Forelimb muscle (tissue), 1 donor: ENCODE measurements at regions not wholly inside any gene's neighbourhood (a gene's known extent, or its start where the extent isn't known, plus 50 kb on each side); places are given as distances from the start of the nearest gene placed in this dataset.
A peak's percentile ranks its signal among the peaks of the same experiment; 100 is the strongest.

Experiments
- DNase-seq: peaks from one replicate; pipeline ENCODE4 v3.0.0-alpha.2; 2013; ENCODE audit warnings: low read depth

- no peak for DNase-seq
Measured at GRCh38 chr20:16220826-16221225, 352.4 kb downstream of the KIF16B start.

- no peak for DNase-seq
Measured at GRCh38 chr20:16219182-16219581, 354.1 kb downstream of the KIF16B start.

GRCh38 chr20:16216914-16217230 lies 356.4 kb downstream of the KIF16B start:
- DNase-seq, result no peak

GRCh38 chr20:16216227-16216913 lies 356.9 kb downstream of the KIF16B start:
- no peak for DNase-seq

- DNase-seq, result no peak
Measured at GRCh38 chr20:16215041-16215440, 358.2 kb downstream of the KIF16B start.

GRCh38 chr20:16212790-16213189 lies 360.5 kb downstream of the KIF16B start:
- no peak for DNase-seq

- DNase-seq, result peak; percentile 49
Measured at GRCh38 chr20:16209951-16210361, 363.3 kb downstream of the KIF16B start.

GRCh38 chr20:16209357-16209756 lies 363.9 kb downstream of the KIF16B start:
- DNase-seq, result no peak

GRCh38 chr20:16208443-16208842 lies 364.8 kb downstream of the KIF16B start:
- DNase-seq, result no peak

GRCh38 chr20:16206817-16207216 lies 366.4 kb downstream of the KIF16B start:
- no peak for DNase-seq

- no peak for DNase-seq
Measured at GRCh38 chr20:16205507-16205906, 367.7 kb downstream of the KIF16B start.

- no peak for DNase-seq
Measured at GRCh38 chr20:16203096-16203495, 370.2 kb downstream of the KIF16B start.

- DNase-seq, result no peak
Measured at GRCh38 chr20:16201191-16201590, 372.1 kb downstream of the KIF16B start.

GRCh38 chr20:16197696-16198095 lies 375.6 kb downstream of the KIF16B start:
- DNase-seq, result no peak

- no peak for DNase-seq
Measured at GRCh38 chr20:16195671-16196070, 377.6 kb downstream of the KIF16B start.

GRCh38 chr20:16194617-16195360 lies 378.5 kb downstream of the KIF16B start:
- DNase-seq, result no peak

GRCh38 chr20:16191496-16191895 lies 381.8 kb downstream of the KIF16B start:
- DNase-seq, result no peak

GRCh38 chr20:16189371-16189770 lies 383.9 kb downstream of the KIF16B start:
- no peak for DNase-seq

- no peak for DNase-seq
Measured at GRCh38 chr20:16187956-16188616, 385.2 kb downstream of the KIF16B start.

- no peak for DNase-seq
Measured at GRCh38 chr20:16179919-16180318, 393.3 kb downstream of the KIF16B start.

- no peak for DNase-seq
Measured at GRCh38 chr20:16179371-16179770, 393.9 kb downstream of the KIF16B start.

- no peak for DNase-seq
Measured at GRCh38 chr20:16178546-16179135, 394.6 kb downstream of the KIF16B start.
